Loucy (cell line): ENCODE measurements at regions not wholly inside any gene's neighbourhood (a gene's known extent, or its start where the extent isn't known, plus 50 kb on each side); places are given as distances from the start of the nearest gene placed in this dataset.

Source experiments
- H2AFZ ChIP-seq: fragments of 200-600 bp; sonication (generic); 2 replicates; pipeline ENCODE4 v1.6.0; 2016; ENCODE audit warnings: antibody characterized with exemption, mild to moderate bottlenecking, low read length, moderate library complexity
- H3F3A ChIP-seq: fragments of 200-600 bp; 2 replicates; pipeline ENCODE4 v1.6.0; 2016; ENCODE audit warnings: antibody characterized with exemption, low read depth, mild to moderate bottlenecking
- H3K27me3 ChIP-seq: fragments of 200-600 bp; sonication (generic); 2 replicates; pipeline ENCODE4 v1.6.1; 2014; ENCODE audit warnings: low read length, mild to moderate bottlenecking; ENCODE audit not compliant: insufficient read depth, poor library complexity, severe bottlenecking
- H3K36me3 ChIP-seq: fragments of 200-600 bp; sonication (generic); 2 replicates; pipeline ENCODE4 v1.6.1; 2016; ENCODE audit warnings: low read length; ENCODE audit not compliant: insufficient read depth
- H3K4me1 ChIP-seq: fragments of 200-600 bp; sonication (generic); 2 replicates; pipeline ENCODE4 v1.5.1; 2014; ENCODE audit warnings: low read length, mild to moderate bottlenecking; ENCODE audit not compliant: insufficient read depth, poor library complexity, severe bottlenecking
- H3K4me2 ChIP-seq: fragments of 200-600 bp; sonication (generic); 2 replicates; pipeline ENCODE4 v1.6.0; 2014; ENCODE audit warnings: antibody characterized with exemption, low read length, low read depth, mild to moderate bottlenecking; ENCODE audit not compliant: poor library complexity, severe bottlenecking
- H3K4me3 ChIP-seq: fragments of 200-600 bp; sonication (generic); 2 replicates; pipeline ENCODE4 v1.5.1; 2014; ENCODE audit warnings: low read length, mild to moderate bottlenecking, mixed read lengths; ENCODE audit not compliant: poor library complexity, severe bottlenecking
- H3K79me2 ChIP-seq: fragments of 200-600 bp; sonication (generic); 2 replicates; pipeline ENCODE4 v1.6.1; 2014; ENCODE audit warnings: low read length; ENCODE audit not compliant: insufficient read depth
- H3K9ac ChIP-seq: fragments of 200-600 bp; sonication (generic); 2 replicates; pipeline ENCODE4 v1.6.0; 2014; ENCODE audit warnings: mild to moderate bottlenecking, low read depth, low read length, moderate library complexity; ENCODE audit not compliant: poor library complexity, severe bottlenecking
- H3K9me2 ChIP-seq: fragments of 200-600 bp; sonication (generic); replicated peaks from 2 replicates; pipeline ENCODE4 v1.6.1; 2016; ENCODE audit warnings: low read depth, low read length, mixed read lengths
- H3K9me3 ChIP-seq: fragments of 200-600 bp; sonication (generic); 2 replicates; pipeline ENCODE4 v1.6.1; 2014; ENCODE audit warnings: mild to moderate bottlenecking, antibody characterized with exemption, low read length, low read depth; ENCODE audit not compliant: insufficient read depth
- H4K20me1 ChIP-seq: fragments of 200-600 bp; sonication (generic); 2 replicates; pipeline ENCODE4 v1.6.0; 2014; ENCODE audit warnings: antibody characterized with exemption, low read length, mild to moderate bottlenecking; ENCODE audit not compliant: insufficient read depth, poor library complexity, severe bottlenecking
- EZH2phosphoT487 ChIP-seq: fragments of 200-600 bp; IDR thresholded peaks from 2 replicates; pipeline ENCODE4 v1.6.1; 2018; ENCODE audit warnings: antibody characterized with exemption, mild to moderate bottlenecking, moderate library complexity, borderline replicate concordance
- TF ChIP-seq, protein P1 (sequence below): fragments of 200-600 bp; sonication (generic); conservative IDR thresholded peaks from 2 replicates; pipeline ENCODE4 v1.5.1; 2014; ENCODE audit warnings: mild to moderate bottlenecking, antibody characterized with exemption, low read length

DNA sequence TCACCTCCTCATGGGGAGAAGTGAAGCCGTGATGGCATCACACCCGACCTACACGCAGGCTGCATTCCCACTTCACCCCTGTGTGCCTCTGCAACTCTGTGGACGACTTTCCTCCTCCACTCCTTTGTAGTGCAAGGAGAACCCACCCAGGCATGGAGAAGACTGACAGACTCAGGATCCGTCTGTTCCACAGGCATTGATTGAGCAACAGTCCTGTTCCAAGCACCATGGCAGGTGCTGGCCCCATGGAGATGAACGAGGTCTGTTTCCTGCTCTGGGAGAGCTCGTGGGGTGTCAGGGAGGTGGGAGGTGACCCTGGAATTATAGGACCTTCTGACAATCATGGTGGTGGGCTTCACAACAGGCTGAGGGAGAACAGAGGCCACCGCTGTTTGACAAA lies 284.7 kb upstream of the HDAC4 start:
- H3K4me1 ChIP-seq, result no peaks in the 10 kb centered on the region
- H3K36me3 ChIP-seq, result no peaks in the 10 kb centered on the region
- H3K9ac ChIP-seq, result no peak overlapping the region
- H3K9me3 ChIP-seq, result no peaks in the 10 kb centered on the region; the same call in 1 of the 2 replicates
- TF ChIP-seq EZH2phosphoT487, result no peak
- TF ChIP-seq, protein P1, sequence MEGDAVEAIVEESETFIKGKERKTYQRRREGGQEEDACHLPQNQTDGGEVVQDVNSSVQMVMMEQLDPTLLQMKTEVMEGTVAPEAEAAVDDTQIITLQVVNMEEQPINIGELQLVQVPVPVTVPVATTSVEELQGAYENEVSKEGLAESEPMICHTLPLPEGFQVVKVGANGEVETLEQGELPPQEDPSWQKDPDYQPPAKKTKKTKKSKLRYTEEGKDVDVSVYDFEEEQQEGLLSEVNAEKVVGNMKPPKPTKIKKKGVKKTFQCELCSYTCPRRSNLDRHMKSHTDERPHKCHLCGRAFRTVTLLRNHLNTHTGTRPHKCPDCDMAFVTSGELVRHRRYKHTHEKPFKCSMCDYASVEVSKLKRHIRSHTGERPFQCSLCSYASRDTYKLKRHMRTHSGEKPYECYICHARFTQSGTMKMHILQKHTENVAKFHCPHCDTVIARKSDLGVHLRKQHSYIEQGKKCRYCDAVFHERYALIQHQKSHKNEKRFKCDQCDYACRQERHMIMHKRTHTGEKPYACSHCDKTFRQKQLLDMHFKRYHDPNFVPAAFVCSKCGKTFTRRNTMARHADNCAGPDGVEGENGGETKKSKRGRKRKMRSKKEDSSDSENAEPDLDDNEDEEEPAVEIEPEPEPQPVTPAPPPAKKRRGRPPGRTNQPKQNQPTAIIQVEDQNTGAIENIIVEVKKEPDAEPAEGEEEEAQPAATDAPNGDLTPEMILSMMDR, result no peak
- no peaks in the 10 kb centered on the region for H4K20me1 ChIP-seq
- no peaks in the 10 kb centered on the region for H3K9me2 ChIP-seq
- no peaks in the 10 kb centered on the region for H3K27me3 ChIP-seq
- H3K79me2 ChIP-seq, result no peaks in the 10 kb centered on the region
- no peak overlapping the region for H3K4me2 ChIP-seq
- no peak overlapping the region for H2AFZ ChIP-seq
- H3F3A ChIP-seq, result no peaks in the 10 kb centered on the region
- H3K4me3 ChIP-seq, result no peak overlapping the region

DNA sequence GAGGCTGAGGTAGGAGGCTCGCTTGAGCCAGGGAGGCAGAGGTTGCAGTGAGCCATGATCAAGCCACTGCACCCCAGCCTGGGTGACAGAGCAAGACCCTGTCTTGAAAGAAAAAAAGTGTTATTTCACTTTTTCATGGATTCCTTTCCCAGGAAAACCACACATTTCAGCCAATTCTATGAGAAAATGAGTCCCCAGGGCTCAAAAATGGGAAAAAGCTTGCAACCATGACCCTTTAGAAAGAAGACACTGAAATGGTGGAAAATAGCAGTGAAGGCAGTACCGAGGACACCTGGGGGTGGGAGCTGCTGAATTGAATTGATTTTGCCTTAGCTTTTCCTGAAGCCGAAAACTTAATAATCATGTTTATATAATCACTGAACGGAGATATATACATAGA lies 284.2 kb upstream of the HDAC4 start:
- H3K9me2 ChIP-seq, result no peaks in the 10 kb centered on the region
- H3K4me3 ChIP-seq, result no peak overlapping the region
- no peaks in the 10 kb centered on the region; the same call in 1 of the 2 replicates for H3K9me3 ChIP-seq
- H3K4me1 ChIP-seq, result no peaks in the 10 kb centered on the region
- H3K27me3 ChIP-seq, result no peaks in the 10 kb centered on the region
- no peaks in the 10 kb centered on the region for H4K20me1 ChIP-seq
- no peak overlapping the region for H3K9ac ChIP-seq
- TF ChIP-seq, protein P1, result no peak
- no peak for TF ChIP-seq EZH2phosphoT487
- H3K79me2 ChIP-seq, result no peaks in the 10 kb centered on the region
- no peak overlapping the region for H2AFZ ChIP-seq
- H3K36me3 ChIP-seq, result no peaks in the 10 kb centered on the region
- no peaks in the 10 kb centered on the region for H3F3A ChIP-seq
- no peak overlapping the region for H3K4me2 ChIP-seq

DNA sequence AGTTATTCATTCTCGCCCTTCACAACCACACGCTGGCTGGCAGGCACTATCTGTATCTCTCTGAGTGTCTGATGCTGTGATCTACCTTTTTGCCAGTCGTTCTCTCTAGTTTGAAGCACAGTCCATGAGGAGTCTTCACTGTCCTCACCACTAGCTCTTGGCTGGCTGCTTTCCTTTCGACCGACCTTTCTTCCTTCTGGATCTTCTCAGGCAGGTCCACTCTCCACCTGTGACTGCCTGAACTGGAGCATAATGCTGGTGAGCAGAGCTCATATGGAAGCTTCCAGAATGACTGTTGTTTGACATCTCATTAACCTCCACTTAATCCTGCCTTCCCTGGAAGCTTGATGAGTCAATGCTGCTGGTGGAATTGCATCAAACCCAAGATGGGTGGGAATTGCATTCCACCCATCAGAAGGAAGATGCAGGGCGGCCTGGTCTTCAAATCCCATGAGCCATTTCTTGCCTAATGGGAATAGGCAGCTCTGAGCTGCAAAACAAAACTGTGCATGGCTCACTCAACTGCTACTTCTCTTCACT lies 283.5 kb upstream of the HDAC4 start:
- Histone ChIP-seq H3K9me3 (no peaks in the 10 kb centered on the region; the same call in 1 of the 2 replicates), H3K36me3 (no peaks in the 10 kb centered on the region), H3F3A (no peaks in the 10 kb centered on the region), H3K27me3 (no peaks in the 10 kb centered on the region), H3K79me2 (no peaks in the 10 kb centered on the region), H3K4me3 (no peak overlapping the region), H2AFZ (no peak overlapping the region), H4K20me1 (no peaks in the 10 kb centered on the region), H3K9ac (no peak overlapping the region), H3K4me2 (no peak overlapping the region), H3K4me1 (no peaks in the 10 kb centered on the region), H3K9me2 (no peaks in the 10 kb centered on the region)
- no peak for TF ChIP-seq EZH2phosphoT487
- TF ChIP-seq, protein P1, result no peak
